ENCODE measurements at regions not wholly inside any gene's neighbourhood (a gene's known extent, or its start where the extent isn't known, plus 50 kb on each side); places are given as distances from the start of the nearest gene placed in this dataset.

DNA sequence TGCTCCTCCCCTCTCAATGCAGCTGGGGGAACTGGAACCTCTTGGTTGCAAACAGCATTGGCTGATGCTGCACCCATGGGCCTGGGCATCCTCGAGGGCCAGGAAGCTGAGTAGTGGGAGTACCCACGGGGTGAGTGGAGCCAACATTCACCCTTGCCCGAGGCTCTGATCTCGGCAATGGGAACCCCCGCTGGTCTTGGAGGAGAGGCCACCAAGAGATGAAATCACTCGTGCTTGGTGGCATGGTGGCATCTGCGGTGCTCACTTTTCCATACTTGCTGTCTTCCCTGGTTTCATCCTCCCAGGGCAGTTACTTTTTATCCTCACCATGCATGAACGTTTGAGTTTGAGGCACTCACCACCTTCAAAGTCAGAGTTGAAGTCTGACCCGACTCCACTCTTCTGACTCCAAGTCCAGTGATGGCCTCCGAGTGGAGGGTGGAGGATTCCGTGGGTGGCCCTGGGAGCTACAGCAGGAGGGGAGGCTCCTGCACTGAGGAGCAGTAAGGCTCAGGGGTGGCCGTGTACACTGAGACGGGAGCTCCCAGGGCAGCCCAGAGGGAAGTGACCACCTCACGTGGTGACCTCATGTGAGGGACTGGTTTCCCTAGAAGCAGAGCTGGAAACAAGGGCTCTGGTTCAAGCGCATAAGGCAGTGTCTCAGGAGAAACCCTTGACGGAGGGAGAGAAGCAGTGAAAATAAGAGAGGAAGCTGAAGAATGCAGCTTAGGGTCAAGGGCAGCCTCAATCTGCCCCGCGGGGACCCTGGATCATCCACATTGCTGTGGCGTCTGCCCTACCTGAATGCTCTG lies 349.1 kb downstream of the TCERG1L start:
- Histone ChIP-seq H3K36me3 (ENCODE audit: insufficient read depth, low read length) (no peaks in the 10 kb centered on the region), H3K9me3 (ENCODE audit: control insufficient read depth in 1 of 2, low read length in 2 of 2) (no peaks in the 10 kb centered on the region), H3K27me3 (ENCODE audit: insufficient read depth, low read length) (no peaks in the 10 kb centered on the region), H3K4me1 (ENCODE audit: insufficient read depth, low read length) (no peaks in the 10 kb centered on the region), H3K27ac (ENCODE audit: low read depth, low read length) (no peak overlapping the region), H3K4me3 (ENCODE audit: low read length in 2 of 2) (no peak overlapping the region)
- Mint-ChIP-seq H3K9me3 (peaks cover 0 to 5% (median 3%) of the 10 kb centered on the region in 8 donors), H3K27ac (no peak overlapping the region), H3K4me1 (no peaks in the 10 kb centered on the region), H3K27me3 (no peaks in the 10 kb centered on the region), H3K4me3 (no peak overlapping the region), H3K36me3 (no peaks in the 10 kb centered on the region)
- no peak for DNase-seq
- ChIA-PET POLR2A (ENCODE audit: partially characterized antibody) (no interaction called here), CTCF (ENCODE audit: partially characterized antibody) (no interaction called here)
- intact Hi-C loops (cut with micrococcal nuclease), result no loop called here

DNA sequence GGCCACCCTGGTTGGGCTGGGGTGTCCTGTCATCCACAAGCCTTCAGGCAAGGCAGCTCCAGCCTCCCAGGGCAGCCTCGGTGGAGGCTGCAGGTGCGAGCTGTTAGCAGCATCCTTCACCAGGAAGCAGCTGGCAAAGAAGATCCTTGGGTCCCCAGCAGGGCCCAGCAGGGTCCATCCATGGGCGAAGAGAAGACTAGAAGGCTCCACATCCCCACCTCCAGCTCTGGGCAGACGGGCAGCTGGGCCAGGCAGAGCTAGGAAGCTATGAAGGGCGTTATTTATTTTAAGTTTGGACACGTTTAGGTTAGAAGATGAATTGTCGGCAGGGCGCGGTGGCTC lies 348.5 kb downstream of the TCERG1L start:
- Mint-ChIP-seq H3K4me3 (no peak overlapping the region), H3K27ac (no peak overlapping the region), H3K9me3 (peaks cover 0 to 5% (median 3%) of the 10 kb centered on the region in 8 donors), H3K36me3 (no peaks in the 10 kb centered on the region), H3K4me1 (no peaks in the 10 kb centered on the region), H3K27me3 (no peaks in the 10 kb centered on the region)
- no peak for DNase-seq
- Histone ChIP-seq H3K27me3 (ENCODE audit: insufficient read depth, low read length) (no peaks in the 10 kb centered on the region), H3K4me1 (ENCODE audit: insufficient read depth, low read length) (no peaks in the 10 kb centered on the region), H3K36me3 (ENCODE audit: insufficient read depth, low read length) (no peaks in the 10 kb centered on the region), H3K9me3 (ENCODE audit: control insufficient read depth in 1 of 2, low read length in 2 of 2) (no peaks in the 10 kb centered on the region), H3K27ac (ENCODE audit: low read depth, low read length) (no peak overlapping the region), H3K4me3 (ENCODE audit: low read length in 2 of 2) (no peak overlapping the region)
- ChIA-PET POLR2A (ENCODE audit: partially characterized antibody) (no interaction called here), CTCF (ENCODE audit: partially characterized antibody) (no interaction called here)
- intact Hi-C loops (cut with micrococcal nuclease), result no loop called here

DNA sequence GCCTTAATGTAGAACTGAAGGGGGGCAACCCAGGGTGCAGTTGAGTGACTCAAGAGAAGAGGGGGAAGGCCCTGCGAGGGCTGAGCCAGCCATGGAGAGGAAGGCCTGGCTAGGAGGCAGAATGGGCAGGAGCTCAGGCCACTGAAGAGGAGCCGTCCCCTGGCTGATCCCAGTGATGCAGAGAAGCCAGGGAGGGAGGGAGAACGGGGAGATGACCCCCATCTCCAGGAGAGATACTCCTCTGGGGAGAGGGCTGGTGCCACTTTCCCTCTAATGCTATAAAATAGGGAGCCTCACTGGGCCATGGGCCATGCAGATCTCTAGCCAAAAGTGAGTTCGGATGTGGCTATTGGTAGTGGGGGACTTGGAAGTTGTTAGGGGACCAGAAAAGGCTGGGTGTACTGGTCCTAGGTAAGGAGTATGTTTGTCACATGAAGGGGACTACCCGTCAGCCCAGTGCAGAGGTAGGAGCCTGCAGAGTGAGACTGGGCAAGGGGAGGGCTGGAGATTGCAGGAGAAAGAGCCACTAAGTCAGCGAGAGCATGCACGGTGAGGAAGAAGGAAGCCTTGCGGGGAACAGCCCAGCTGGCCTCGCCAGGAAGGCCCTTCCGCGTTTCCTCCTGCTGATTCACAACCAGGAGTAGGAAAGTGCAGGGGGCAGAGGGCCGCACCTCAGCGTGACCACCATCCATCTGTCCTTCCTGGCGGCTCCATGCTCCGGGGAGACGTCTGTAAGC lies 347.6 kb downstream of the TCERG1L start:
- H3K36me3 ChIP-seq (ENCODE audit: insufficient read depth, low read length), result no peaks in the 10 kb centered on the region
- H3K9me3 ChIP-seq (ENCODE audit: control insufficient read depth in 1 of 2, low read length in 2 of 2), result no peaks in the 10 kb centered on the region
- DNase-seq, result no peak
- H3K27me3 Mint-ChIP-seq, result no peaks in the 10 kb centered on the region
- no peaks in the 10 kb centered on the region for H3K27me3 ChIP-seq (ENCODE audit: insufficient read depth, low read length)
- ChIA-PET POLR2A (ENCODE audit: partially characterized antibody) (no interaction called here), CTCF (ENCODE audit: partially characterized antibody) (no interaction called here)
- intact Hi-C loops (cut with micrococcal nuclease), result no loop called here
- H3K4me3 Mint-ChIP-seq, result no peak overlapping the region
- no peaks in the 10 kb centered on the region for H3K4me1 ChIP-seq (ENCODE audit: insufficient read depth, low read length)
- no peak overlapping the region for H3K4me3 ChIP-seq (ENCODE audit: low read length in 2 of 2)
- H3K9me3 Mint-ChIP-seq, result peaks cover 0 to 5% (median 3%) of the 10 kb centered on the region in 8 donors
- H3K4me1 Mint-ChIP-seq, result no peaks in the 10 kb centered on the region
- H3K27ac Mint-ChIP-seq, result no peak overlapping the region
- H3K36me3 Mint-ChIP-seq, result no peaks in the 10 kb centered on the region
- H3K27ac ChIP-seq (ENCODE audit: low read depth, low read length), result no peak overlapping the region

DNA sequence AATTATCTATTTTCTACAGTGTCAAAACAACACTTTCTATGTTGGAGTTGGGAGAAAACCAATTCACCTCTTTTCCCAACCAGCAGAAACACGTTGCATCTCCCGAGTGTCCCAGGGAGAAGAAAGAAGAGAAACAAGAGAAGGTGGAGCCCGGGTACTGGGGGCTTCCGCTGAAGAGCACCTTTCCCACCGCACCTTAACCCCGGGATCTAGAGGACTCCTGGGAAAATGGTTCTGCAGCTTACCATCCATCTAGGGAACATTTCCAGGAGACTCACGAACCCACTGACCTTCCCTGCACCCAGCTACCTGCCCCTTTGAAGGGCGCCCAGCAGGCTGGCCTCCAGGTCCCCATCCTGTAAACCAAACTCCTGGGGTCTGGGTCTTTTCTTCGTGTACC lies 346.8 kb downstream of the TCERG1L start:
- Mint-ChIP-seq H3K9me3 (peaks cover 0 to 5% (median 3%) of the 10 kb centered on the region in 8 donors), H3K27me3 (no peaks in the 10 kb centered on the region), H3K36me3 (no peaks in the 10 kb centered on the region), H3K4me3 (no peak overlapping the region), H3K4me1 (no peaks in the 10 kb centered on the region), H3K27ac (no peak overlapping the region)
- Histone ChIP-seq H3K4me1 (ENCODE audit: insufficient read depth, low read length) (no peaks in the 10 kb centered on the region), H3K4me3 (ENCODE audit: low read length in 2 of 2) (no peak overlapping the region), H3K36me3 (ENCODE audit: insufficient read depth, low read length) (no peaks in the 10 kb centered on the region), H3K27me3 (ENCODE audit: insufficient read depth, low read length) (no peaks in the 10 kb centered on the region), H3K27ac (ENCODE audit: low read depth, low read length) (no peak overlapping the region), H3K9me3 (ENCODE audit: control insufficient read depth in 1 of 2, low read length in 2 of 2) (no peaks in the 10 kb centered on the region)
- no peak for DNase-seq
- intact Hi-C loops (cut with micrococcal nuclease), result no loop called here
- POLR2A ChIA-PET (ENCODE audit: partially characterized antibody), result no interaction called here
- CTCF ChIA-PET (ENCODE audit: partially characterized antibody), result no interaction called here

DNA sequence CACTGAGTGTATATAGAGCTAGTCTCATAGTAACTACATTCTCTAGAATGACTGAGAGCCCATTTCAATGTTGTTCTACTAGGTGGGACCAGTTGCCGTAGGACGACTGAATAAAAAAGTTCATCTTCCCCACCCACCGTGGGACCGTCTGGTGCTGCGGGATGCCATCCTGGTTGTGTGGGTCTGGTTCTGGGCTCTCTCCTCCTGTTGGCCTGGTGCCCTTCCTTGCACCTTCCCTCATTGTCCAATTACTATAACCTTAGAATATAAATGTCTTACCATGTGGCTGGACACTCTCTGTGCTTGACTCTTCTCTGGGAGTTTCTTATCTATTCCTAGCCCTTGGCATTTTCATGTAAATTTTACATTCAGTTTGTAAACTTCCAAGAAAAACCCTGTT lies 344.4 kb downstream of the TCERG1L start:
- Mint-ChIP-seq H3K27ac (no peak overlapping the region), H3K27me3 (no peaks in the 10 kb centered on the region), H3K36me3 (no peaks in the 10 kb centered on the region), H3K9me3 (peaks cover 0 to 5% (median 1%) of the 10 kb centered on the region in 8 donors), H3K4me1 (no peaks in the 10 kb centered on the region), H3K4me3 (no peak overlapping the region)
- no peaks in the 10 kb centered on the region for H3K9me3 ChIP-seq (ENCODE audit: control insufficient read depth in 1 of 2, low read length in 2 of 2)
- no peak for DNase-seq
- no peaks in the 10 kb centered on the region for H3K4me1 ChIP-seq (ENCODE audit: insufficient read depth, low read length)
- H3K27me3 ChIP-seq (ENCODE audit: insufficient read depth, low read length), result no peaks in the 10 kb centered on the region
- intact Hi-C loops (cut with micrococcal nuclease), result no loop called here
- no peaks in the 10 kb centered on the region for H3K36me3 ChIP-seq (ENCODE audit: insufficient read depth, low read length)
- CTCF ChIA-PET (ENCODE audit: partially characterized antibody), result no interaction called here
- H3K4me3 ChIP-seq (ENCODE audit: low read length in 2 of 2), result no peak overlapping the region
- no peak overlapping the region for H3K27ac ChIP-seq (ENCODE audit: low read depth, low read length)
- POLR2A ChIA-PET (ENCODE audit: partially characterized antibody), result no interaction called here

DNA sequence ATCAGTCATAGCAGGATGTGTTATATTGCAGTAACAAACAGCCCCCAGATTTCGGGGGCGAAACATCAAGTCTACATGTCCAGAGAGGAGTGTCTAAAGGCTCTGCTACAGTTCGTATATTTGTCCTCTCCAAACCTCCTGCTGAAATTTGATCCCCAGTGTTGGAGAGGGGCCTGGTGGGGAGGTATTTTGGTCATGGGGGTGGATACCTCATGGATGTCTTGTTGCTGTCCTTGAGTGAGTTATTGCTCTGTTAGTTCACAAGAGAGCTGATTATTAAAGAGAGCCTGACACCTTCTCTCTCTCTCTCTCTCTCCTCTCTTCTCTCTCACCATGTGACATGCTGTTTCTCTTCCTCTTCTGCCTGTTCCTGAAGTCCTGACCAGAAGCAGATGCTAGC lies 343.7 kb downstream of the TCERG1L start:
- peaks cover 0 to 5% (median 1%) of the 10 kb centered on the region in 8 donors for H3K9me3 Mint-ChIP-seq
- no peak overlapping the region for H3K27ac Mint-ChIP-seq
- no peak for DNase-seq
- Histone ChIP-seq H3K27me3 (ENCODE audit: insufficient read depth, low read length) (no peaks in the 10 kb centered on the region), H3K36me3 (ENCODE audit: insufficient read depth, low read length) (no peaks in the 10 kb centered on the region), H3K4me1 (ENCODE audit: insufficient read depth, low read length) (no peaks in the 10 kb centered on the region), H3K27ac (ENCODE audit: low read depth, low read length) (no peak overlapping the region), H3K4me3 (ENCODE audit: low read length in 2 of 2) (no peak overlapping the region), H3K9me3 (ENCODE audit: control insufficient read depth in 1 of 2, low read length in 2 of 2) (no peaks in the 10 kb centered on the region)
- no peaks in the 10 kb centered on the region for H3K27me3 Mint-ChIP-seq
- intact Hi-C loops (cut with micrococcal nuclease), result no loop called here
- no peaks in the 10 kb centered on the region for H3K4me1 Mint-ChIP-seq
- ChIA-PET CTCF (ENCODE audit: partially characterized antibody) (no interaction called here), POLR2A (ENCODE audit: partially characterized antibody) (no interaction called here)
- no peaks in the 10 kb centered on the region for H3K36me3 Mint-ChIP-seq
- H3K4me3 Mint-ChIP-seq, result no peak overlapping the region

DNA sequence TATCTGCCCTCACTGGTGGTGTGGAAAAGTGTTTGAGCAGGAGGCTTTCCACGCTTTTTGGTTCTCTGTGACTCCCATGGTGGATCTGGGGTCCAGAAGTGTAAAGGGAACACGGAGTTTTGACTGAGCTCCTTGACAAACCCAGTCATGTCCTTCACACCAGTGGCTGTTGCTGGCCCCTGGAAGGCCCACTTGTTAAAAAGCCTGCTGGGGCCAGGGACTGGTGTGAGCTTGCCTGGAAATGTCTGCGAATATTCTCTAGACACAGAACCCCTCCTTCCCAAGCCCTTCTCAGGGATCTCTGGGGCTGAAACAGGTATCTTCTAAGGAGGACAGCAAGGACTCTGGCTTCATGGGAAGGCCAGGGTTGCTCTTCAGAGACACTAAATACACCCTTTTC lies 343.0 kb downstream of the TCERG1L start:
- H3K4me3 ChIP-seq (ENCODE audit: low read length in 2 of 2), result no peak overlapping the region
- Mint-ChIP-seq H3K36me3 (no peaks in the 10 kb centered on the region), H3K9me3 (peaks cover 0 to 5% (median 1%) of the 10 kb centered on the region in 8 donors), H3K4me3 (no peak overlapping the region), H3K4me1 (no peaks in the 10 kb centered on the region), H3K27ac (no peak overlapping the region), H3K27me3 (no peaks in the 10 kb centered on the region)
- H3K4me1 ChIP-seq (ENCODE audit: insufficient read depth, low read length), result no peaks in the 10 kb centered on the region
- H3K9me3 ChIP-seq (ENCODE audit: control insufficient read depth in 1 of 2, low read length in 2 of 2), result no peaks in the 10 kb centered on the region
- ChIA-PET POLR2A (ENCODE audit: partially characterized antibody) (no interaction called here), CTCF (ENCODE audit: partially characterized antibody) (no interaction called here)
- H3K36me3 ChIP-seq (ENCODE audit: insufficient read depth, low read length), result no peaks in the 10 kb centered on the region
- no peak overlapping the region for H3K27ac ChIP-seq (ENCODE audit: low read depth, low read length)
- no peak for DNase-seq
- H3K27me3 ChIP-seq (ENCODE audit: insufficient read depth, low read length), result no peaks in the 10 kb centered on the region
- intact Hi-C loops (cut with micrococcal nuclease), result no loop called here

All from CD4-positive, alpha-beta memory T cell (primary cell).